ENCODE measurements at regions not wholly inside any gene's neighbourhood (a gene's known extent, or its start where the extent isn't known, plus 50 kb on each side); places are given as distances from the start of the nearest gene placed in this dataset.

GRCh38 chr3:20846066-20846465 lies 660.1 kb upstream of the SGO1 start:
- Mint-ChIP-seq H3K27ac (no peak overlapping the region), H3K9me3 (peaks cover 24% of the 10 kb centered on the region), H3K36me3 (ENCODE audit: low read depth) (no peaks in the 10 kb centered on the region), H3K27me3 (no peaks in the 10 kb centered on the region), H3K4me1 (ENCODE audit: low read depth) (no peaks in the 10 kb centered on the region), H3K4me3 (no peak overlapping the region)
- no peak for TF ChIP-seq CTCF (IDR thresholded peaks at IDR 0.05)
- ChIA-PET POLR2A (no interaction called here), CTCF (no interaction called here)
- no peaks in the 10 kb centered on the region for H3K9me3 ChIP-seq (ENCODE audit: control insufficient read depth in 1 of 2, insufficient read depth in 1 of 2, low read length in 2 of 2)
- no peak for ATAC-seq (ENCODE audit: poor library complexity)
- intact Hi-C loops (cut with DNase I, micrococcal nuclease): no loop called here
- DNase-seq: no peak
- no peak overlapping the region for H3K4me3 ChIP-seq (ENCODE audit: low read length)
- no peaks in the 10 kb centered on the region for H3K4me1 ChIP-seq (ENCODE audit: insufficient read depth, low read length)
- H3K27ac ChIP-seq (ENCODE audit: low read depth in 1 of 2, low read length in 2 of 2): no peak overlapping the region
- no peaks in the 10 kb centered on the region for H3K36me3 ChIP-seq (ENCODE audit: insufficient read depth, low read length)
- no peaks in the 10 kb centered on the region for H3K27me3 ChIP-seq (ENCODE audit: control insufficient read depth in 1 of 2, insufficient read depth in 2 of 2, low read length in 2 of 2)

- H3K27me3 ChIP-seq (ENCODE audit: control insufficient read depth in 1 of 2, insufficient read depth in 2 of 2, low read length in 2 of 2): no peaks in the 10 kb centered on the region
- no peaks in the 10 kb centered on the region for H3K9me3 ChIP-seq (ENCODE audit: control insufficient read depth in 1 of 2, insufficient read depth in 1 of 2, low read length in 2 of 2)
- no peaks in the 10 kb centered on the region for H3K27me3 Mint-ChIP-seq
- ATAC-seq (ENCODE audit: poor library complexity): no peak
- H3K27ac ChIP-seq (ENCODE audit: low read depth in 1 of 2, low read length in 2 of 2): no peak overlapping the region
- H3K4me1 ChIP-seq (ENCODE audit: insufficient read depth, low read length): no peaks in the 10 kb centered on the region
- no peak overlapping the region for H3K4me3 ChIP-seq (ENCODE audit: low read length)
- H3K4me1 Mint-ChIP-seq (ENCODE audit: low read depth): no peaks in the 10 kb centered on the region
- H3K36me3 ChIP-seq (ENCODE audit: insufficient read depth, low read length): no peaks in the 10 kb centered on the region
- POLR2A ChIA-PET: no interaction called here
- no peaks in the 10 kb centered on the region for H3K36me3 Mint-ChIP-seq (ENCODE audit: low read depth)
- no peak overlapping the region for H3K4me3 Mint-ChIP-seq
- no peak for DNase-seq
- CTCF ChIA-PET: no interaction called here
- peaks cover 23% of the 10 kb centered on the region for H3K9me3 Mint-ChIP-seq
- H3K27ac Mint-ChIP-seq: no peak overlapping the region
- no peak for TF ChIP-seq CTCF (IDR thresholded peaks at IDR 0.05)
- intact Hi-C loops (cut with DNase I, micrococcal nuclease): no loop called here
Measured at GRCh38 chr3:20844851-20845250, 658.8 kb upstream of the SGO1 start.

GRCh38 chr3:20842594-20843436 lies 656.8 kb upstream of the SGO1 start:
- no peak overlapping the region for H3K27ac Mint-ChIP-seq
- H3K9me3 ChIP-seq (ENCODE audit: control insufficient read depth in 1 of 2, insufficient read depth in 1 of 2, low read length in 2 of 2): no peaks in the 10 kb centered on the region
- H3K9me3 Mint-ChIP-seq: peaks cover 20% of the 10 kb centered on the region
- no peak overlapping the region for H3K27ac ChIP-seq (ENCODE audit: low read depth in 1 of 2, low read length in 2 of 2)
- POLR2A ChIA-PET: no interaction called here
- no peak overlapping the region for H3K4me3 Mint-ChIP-seq
- no peaks in the 10 kb centered on the region for H3K36me3 Mint-ChIP-seq (ENCODE audit: low read depth)
- CTCF ChIA-PET: no interaction called here
- H3K4me1 ChIP-seq (ENCODE audit: insufficient read depth, low read length): no peaks in the 10 kb centered on the region
- no peak overlapping the region for H3K4me3 ChIP-seq (ENCODE audit: low read length)
- DNase-seq (no peak), ATAC-seq (ENCODE audit: poor library complexity) (no peak)
- intact Hi-C loops (cut with DNase I, micrococcal nuclease): no loop called here
- TF ChIP-seq CTCF (IDR thresholded peaks at IDR 0.05): no peak
- H3K27me3 ChIP-seq (ENCODE audit: control insufficient read depth in 1 of 2, insufficient read depth in 2 of 2, low read length in 2 of 2): no peaks in the 10 kb centered on the region
- no peaks in the 10 kb centered on the region for H3K4me1 Mint-ChIP-seq (ENCODE audit: low read depth)
- no peaks in the 10 kb centered on the region for H3K27me3 Mint-ChIP-seq
- H3K36me3 ChIP-seq (ENCODE audit: insufficient read depth, low read length): no peaks in the 10 kb centered on the region
